Lower lobe of right lung (tissue), 2 donors: ENCODE measurements at regions not wholly inside any gene's neighbourhood (a gene's known extent, or its start where the extent isn't known, plus 50 kb on each side); places are given as distances from the start of the nearest gene placed in this dataset.

Experiments
- ATAC-seq, 2 donors: fragments of 200-7000 bp; cut with Tn5 transposase; one replicate each; pipeline ENCODE4 v1.9.1; 2020 to 2022; ENCODE audit warnings: mild to moderate bottlenecking in 2 of 2, moderate library complexity in 2 of 2
- DNase-seq: peaks from one replicate; pipeline ENCODE4 v3.0.0-alpha.2; 2020
- H3K27ac ChIP-seq: fragments of 200-600 bp; one replicate; pipeline ENCODE4 v1.8.0; 2022
- H3K27me3 ChIP-seq: fragments of 200-600 bp; one replicate; pipeline ENCODE4 v1.8.0; 2022; ENCODE audit warnings: low read depth
- H3K36me3 ChIP-seq: fragments of 200-600 bp; one replicate; pipeline ENCODE4 v1.8.0; 2022; ENCODE audit warnings: mild to moderate bottlenecking
- H3K4me1 ChIP-seq: fragments of 200-600 bp; one replicate; pipeline ENCODE4 v1.8.0; 2022
- H3K4me3 ChIP-seq: fragments of 200-600 bp; one replicate; pipeline ENCODE4 v1.8.0; 2022; ENCODE audit warnings: mild to moderate bottlenecking
- H3K9me3 ChIP-seq: fragments of 200-600 bp; one replicate; pipeline ENCODE4 v1.8.0; 2022
- CTCF ChIP-seq: fragments of 200-600 bp; IDR thresholded peaks from one replicate; pipeline ENCODE4 v1.8.0; 2022; ENCODE audit warnings: antibody characterized with exemption, mild to moderate bottlenecking
- intact Hi-C: fragments of 100-400 bp; cut with DNase I; formaldehyde crosslinking; loops from one replicate; pipeline ENCODE4 v1.11.0; 2022
- donor health status: DM: no; HTN: yes; CAD: no; lungs with severe emphysema.

- H3K9me3 ChIP-seq: no peaks in the 10 kb centered on the region
- no peak overlapping the region for H3K4me3 ChIP-seq
- intact Hi-C loops: no loop called here
- no peaks in the 10 kb centered on the region for H3K36me3 ChIP-seq
- TF ChIP-seq CTCF: no peak
- H3K27ac ChIP-seq: no peak overlapping the region
- H3K27me3 ChIP-seq: no peaks in the 10 kb centered on the region
- H3K4me1 ChIP-seq: no peaks in the 10 kb centered on the region
- ATAC-seq (no peak), DNase-seq (no peak)
These were observed 732.9 kb downstream of the MTRR start for GRCh38 chr5:8601831-8602354.

DNA sequence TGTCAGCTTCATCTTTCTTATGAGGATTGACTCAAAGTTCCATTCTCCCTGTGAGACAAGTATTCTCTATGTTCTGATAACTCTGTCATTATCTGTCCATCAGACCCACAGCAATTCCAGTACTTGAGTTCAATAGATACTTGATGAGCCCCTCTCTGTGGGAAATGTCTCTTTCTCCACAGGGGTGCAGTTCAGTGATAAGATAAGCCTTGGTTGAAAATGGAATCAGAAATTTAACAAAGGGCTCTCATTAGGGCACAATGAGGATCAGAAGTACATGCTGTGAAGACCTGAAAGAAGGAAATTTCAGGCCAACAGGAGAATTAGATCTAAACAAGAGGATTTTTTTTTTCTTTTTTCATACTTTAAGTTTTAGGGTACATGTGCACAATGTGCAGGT lies 737.3 kb downstream of the MTRR start:
- Histone ChIP-seq H3K27me3 (no peaks in the 10 kb centered on the region), H3K27ac (no peak overlapping the region), H3K9me3 (no peaks in the 10 kb centered on the region), H3K4me1 (no peaks in the 10 kb centered on the region), H3K4me3 (no peak overlapping the region), H3K36me3 (no peaks in the 10 kb centered on the region)
- DNase-seq: no peak
- ATAC-seq: no peak
- no peak for TF ChIP-seq CTCF
- intact Hi-C loops: no loop called here

GRCh38 chr5:8611067-8611466 lies 742.1 kb downstream of the MTRR start:
- no peak for TF ChIP-seq CTCF
- DNase-seq (no peak), ATAC-seq (no peak)
- intact Hi-C loops: no loop called here
- Histone ChIP-seq H3K36me3 (no peaks in the 10 kb centered on the region), H3K4me3 (no peak overlapping the region), H3K27ac (no peak overlapping the region), H3K9me3 (no peaks in the 10 kb centered on the region), H3K27me3 (no peaks in the 10 kb centered on the region), H3K4me1 (no peaks in the 10 kb centered on the region)

DNA sequence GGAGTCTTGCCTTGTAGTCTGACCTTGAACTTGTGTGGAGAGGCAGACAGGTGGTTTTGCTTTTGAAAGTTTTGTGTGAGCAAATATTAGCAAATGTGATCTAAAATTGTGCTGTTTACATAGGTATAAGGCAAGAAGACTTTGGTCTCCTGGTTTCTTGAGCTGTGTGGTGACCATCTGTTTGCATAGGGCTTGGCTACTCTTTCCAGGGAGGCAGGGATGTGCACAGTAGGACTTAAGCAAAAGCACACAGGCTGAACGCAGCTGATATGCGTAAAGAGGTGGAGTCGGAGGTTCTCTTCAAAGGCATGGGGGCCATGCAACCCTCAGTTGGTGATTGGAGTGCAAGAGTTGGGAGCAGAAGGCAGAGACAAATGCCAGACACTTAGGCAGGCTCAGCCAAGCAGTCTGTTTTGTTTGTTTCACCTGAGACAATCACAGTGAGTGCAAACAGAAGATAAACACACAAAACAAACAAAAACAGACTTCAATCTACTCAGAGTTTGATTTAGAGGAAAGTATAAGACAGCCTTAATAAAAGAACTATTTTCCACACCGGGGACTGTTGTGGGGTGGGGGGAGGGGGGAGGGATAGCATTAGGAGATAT lies 744.2 kb downstream of the MTRR start:
- DNase-seq (no peak), ATAC-seq (no peak)
- Histone ChIP-seq H3K36me3 (no peaks in the 10 kb centered on the region), H3K4me1 (no peaks in the 10 kb centered on the region), H3K27ac (no peak overlapping the region), H3K9me3 (no peaks in the 10 kb centered on the region), H3K4me3 (no peak overlapping the region), H3K27me3 (no peaks in the 10 kb centered on the region)
- TF ChIP-seq CTCF: no peak
- intact Hi-C loops: no loop called here

DNA sequence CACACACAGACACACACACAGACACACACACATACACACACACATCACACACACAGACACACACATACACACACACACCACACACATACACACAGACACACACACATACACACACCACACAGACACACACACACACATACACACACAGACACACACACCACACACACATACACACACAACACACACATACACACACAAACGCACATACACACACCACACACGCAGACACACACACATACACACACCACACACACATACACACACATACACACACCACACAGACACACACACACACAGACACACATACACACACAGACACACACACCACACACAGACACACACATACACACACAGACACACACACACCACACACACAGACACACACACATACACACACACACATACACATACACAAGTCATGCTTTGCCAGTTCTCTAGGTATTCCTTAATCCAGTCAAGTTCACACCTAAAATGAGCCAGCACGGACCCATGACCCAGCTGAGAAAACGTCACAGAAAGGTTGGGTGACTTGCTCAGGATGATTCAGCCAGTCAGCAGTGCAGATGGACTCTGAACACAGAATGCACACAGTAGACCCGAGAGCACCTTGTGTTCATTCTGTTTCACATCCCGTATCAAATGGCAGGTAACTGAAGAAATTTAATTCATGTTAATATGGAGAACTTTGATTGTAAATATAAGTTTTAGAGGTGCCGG lies 746.4 kb downstream of the MTRR start:
- H3K27ac ChIP-seq: no peak overlapping the region
- H3K4me3 ChIP-seq: no peak overlapping the region
- DNase-seq (no peak), ATAC-seq (no peak)
- H3K36me3 ChIP-seq: no peaks in the 10 kb centered on the region
- H3K9me3 ChIP-seq: no peaks in the 10 kb centered on the region
- intact Hi-C loops: no loop called here
- H3K27me3 ChIP-seq: no peaks in the 10 kb centered on the region
- H3K4me1 ChIP-seq: no peaks in the 10 kb centered on the region
- TF ChIP-seq CTCF: no peak
